Hematopoietic multipotent progenitor cell treated with erythropoietin and hydrocortisone succinate and interleukin-3 and kit ligand, for 8 days (in vitro differentiated cells): ENCODE measurements at regions not wholly inside any gene's neighbourhood (a gene's known extent, or its start where the extent isn't known, plus 50 kb on each side); places are given as distances from the start of the nearest gene placed in this dataset.
A peak's percentile ranks its signal among the peaks of the same experiment; 100 is the strongest.

Experiments
- DNase-seq: peaks from one replicate; pipeline ENCODE4 v3.0.0-alpha.2; 2015

DNA sequence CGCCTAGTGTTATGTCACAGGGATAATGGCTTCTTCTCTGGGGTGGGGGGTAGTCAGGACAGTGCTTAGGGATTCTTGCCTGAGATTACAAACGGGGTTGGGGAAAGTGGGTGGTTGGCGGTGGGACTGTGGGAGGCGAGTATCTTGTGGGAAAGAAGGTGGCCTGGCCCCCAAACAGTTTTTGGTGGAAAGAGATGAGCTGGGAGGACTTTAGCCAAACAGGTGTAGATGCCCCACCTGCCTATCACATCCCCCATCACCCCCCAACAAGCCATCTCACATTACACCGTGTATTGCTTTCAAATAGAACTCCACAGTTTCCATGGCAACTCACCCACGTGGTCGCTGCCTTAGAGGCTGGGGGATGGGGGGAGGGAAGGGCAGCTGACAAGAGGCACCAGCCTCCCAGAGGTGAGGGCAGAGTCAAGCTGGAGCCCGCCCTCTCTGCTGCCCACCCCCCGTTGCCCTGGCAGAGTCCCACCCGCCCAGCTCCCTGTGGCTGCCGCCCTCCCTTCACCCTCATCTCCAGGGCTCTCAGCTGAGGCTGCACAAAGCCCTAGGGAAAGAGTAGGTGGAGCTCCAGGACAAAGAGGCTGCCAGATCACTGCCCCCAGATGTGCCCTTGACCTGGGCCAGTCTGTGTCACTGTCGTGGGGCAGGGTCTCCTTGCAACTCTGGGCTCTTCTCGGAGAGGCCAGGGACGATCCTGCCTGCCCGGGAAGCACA is 98.3 kb downstream of the LRRC74A start:
- no peak for DNase-seq

GRCh38 chr14:76923431-76924370 is 97.5 kb downstream of the LRRC74A start:
- no peak for DNase-seq

- DNase-seq: no peak
Measured at GRCh38 chr14:76922584-76922983, 96.4 kb downstream of the LRRC74A start.

DNA sequence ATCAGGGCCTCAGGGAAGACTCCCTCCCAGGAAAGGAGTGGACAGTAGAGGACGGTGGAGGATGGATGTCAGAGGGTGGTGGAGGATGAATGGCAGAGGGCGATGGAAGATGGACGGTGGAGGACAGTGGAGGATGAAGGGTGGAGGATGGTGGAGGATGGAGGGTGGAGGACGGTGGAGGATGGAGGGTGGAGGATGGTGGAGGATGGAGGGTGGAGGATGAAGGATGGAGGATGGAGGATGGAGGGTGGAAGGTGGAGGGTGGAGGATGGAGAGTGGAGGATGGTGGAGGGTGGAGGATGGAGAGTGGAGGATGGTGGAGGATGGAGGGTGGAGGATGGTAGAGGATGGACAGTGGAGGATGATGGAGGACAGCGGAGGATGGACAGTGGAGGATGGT is 95.9 kb downstream of the LRRC74A start:
- no peak for DNase-seq

DNA sequence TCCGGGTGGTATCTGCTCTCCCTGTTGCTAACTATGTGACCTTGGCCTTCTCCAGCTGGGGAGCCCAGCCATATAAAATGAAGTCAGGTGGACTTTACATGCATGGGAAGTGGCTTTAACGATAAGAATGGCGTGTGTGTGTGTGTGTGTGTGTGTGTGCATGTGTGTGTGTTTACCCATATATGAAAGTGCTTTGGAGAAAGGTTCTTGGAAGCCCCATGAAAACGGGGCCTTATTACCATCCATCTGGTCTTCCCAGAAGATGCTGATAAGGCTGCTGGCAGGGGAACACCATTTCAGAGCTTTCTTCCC is 94.8 kb downstream of the LRRC74A start:
- no peak for DNase-seq

GRCh38 chr14:76920331-76921087 is 94.3 kb downstream of the LRRC74A start:
- DNase-seq: no peak

DNA sequence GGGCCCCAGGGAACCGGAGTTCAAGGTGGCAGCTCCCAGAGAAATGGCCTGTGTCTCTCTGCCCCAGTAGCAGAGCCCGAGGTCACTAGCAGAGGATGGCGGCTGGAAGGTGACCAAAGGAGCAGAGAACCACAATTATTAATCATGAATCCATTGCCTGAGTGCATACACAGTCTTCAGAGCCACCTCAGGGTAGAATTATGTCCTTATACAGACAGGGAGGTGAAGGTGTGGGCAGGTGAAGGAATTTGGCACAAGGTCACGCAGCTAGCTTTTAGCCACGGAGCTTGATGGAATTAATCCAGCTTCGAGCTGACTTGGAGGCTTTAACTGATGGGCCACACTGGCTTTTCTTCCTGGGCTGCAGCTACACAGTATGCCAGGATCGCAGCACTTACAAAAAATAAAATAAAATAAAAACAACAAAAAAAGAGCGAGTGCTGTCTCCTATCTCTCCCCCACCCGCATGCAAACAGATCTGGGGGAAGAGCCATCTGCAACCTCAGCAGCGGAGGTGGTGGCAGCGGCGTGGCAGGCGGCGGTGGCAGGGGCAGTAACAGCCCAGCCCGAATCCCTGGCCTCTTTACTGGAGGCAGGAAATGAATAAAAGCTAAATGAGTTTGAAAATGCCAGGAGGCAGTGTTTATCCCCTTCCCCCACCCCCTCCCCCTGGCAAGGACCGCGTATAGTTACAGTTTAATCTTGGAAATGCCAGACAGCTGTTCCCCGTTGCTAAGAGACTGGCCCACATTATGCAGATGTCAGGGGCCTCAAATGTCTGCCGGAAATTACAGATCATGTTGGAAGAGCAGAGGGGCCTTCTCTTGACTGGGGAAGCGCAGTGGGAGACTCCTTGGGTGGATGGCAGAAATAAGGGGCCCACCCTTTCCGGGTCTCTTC is 93.5 kb downstream of the LRRC74A start:
- DNase-seq: peak; percentile 32
